Karpas-422 (cell line): ENCODE measurements at regions not wholly inside any gene's neighbourhood (a gene's known extent, or its start where the extent isn't known, plus 50 kb on each side); places are given as distances from the start of the nearest gene placed in this dataset.

Experiments used
- DNase-seq: peaks from one replicate; pipeline ENCODE4 v3.0.0-alpha.2; 2015
- H2AFZ ChIP-seq: fragments of 200-600 bp; sonication (generic); 2 replicates; pipeline ENCODE4 v1.6.1; 2014; ENCODE audit warnings: antibody characterized with exemption, low read length, mixed read lengths
- H3K27ac ChIP-seq: fragments of 200-600 bp; sonication (generic); 2 replicates; pipeline ENCODE4 v1.5.1; 2014; ENCODE audit warnings: mild to moderate bottlenecking, low read length, moderate library complexity
- H3K27me3 ChIP-seq: fragments of 200-600 bp; sonication (generic); 2 replicates; pipeline ENCODE4 v1.6.1; 2014; ENCODE audit warnings: low read length, mixed read lengths
- H3K36me3 ChIP-seq: fragments of 200-600 bp; sonication (generic); 2 replicates; pipeline ENCODE4 v1.6.1; 2014; ENCODE audit warnings: low read length, mixed read lengths; ENCODE audit not compliant: insufficient read depth
- H3K4me1 ChIP-seq: fragments of 200-600 bp; sonication (generic); 2 replicates; pipeline ENCODE4 v1.6.1; 2014; ENCODE audit warnings: mild to moderate bottlenecking, low read length, mixed read lengths
- H3K4me2 ChIP-seq: fragments of 200-600 bp; sonication (generic); 2 replicates; pipeline ENCODE4 v1.6.1; 2014; ENCODE audit warnings: low read length, low read depth, mild to moderate bottlenecking; ENCODE audit not compliant: poor library complexity, severe bottlenecking
- H3K4me3 ChIP-seq: fragments of 200-600 bp; sonication (generic); 2 replicates; pipeline ENCODE4 v1.5.1; 2014; ENCODE audit warnings: mild to moderate bottlenecking, antibody characterized with exemption, low read length, mixed read lengths
- H3K79me2 ChIP-seq: fragments of 200-600 bp; sonication (generic); 2 replicates; pipeline ENCODE4 v1.6.1; 2014; ENCODE audit warnings: mild to moderate bottlenecking, low read length, mixed read lengths
- H3K9ac ChIP-seq: fragments of 200-600 bp; sonication (generic); 2 replicates; pipeline ENCODE4 v1.6.0; 2014; ENCODE audit warnings: low read length
- H3K9me2 ChIP-seq: fragments of 200-600 bp; sonication (generic), shearing (Covaris generic); replicated peaks from 2 replicates; pipeline ENCODE4 v1.6.0; 2014; ENCODE audit warnings: mild to moderate bottlenecking, low read length, moderate library complexity; ENCODE audit not compliant: insufficient read depth
- H3K9me3 ChIP-seq: fragments of 300-700, 200-600 bp; sonication (generic); 2 replicates; pipeline ENCODE4 v1.6.1; 2014; ENCODE audit warnings: low read length, mixed read lengths
- H4K20me1 ChIP-seq: fragments of 200-600 bp; sonication (generic); 2 replicates; pipeline ENCODE4 v1.6.1; 2014; ENCODE audit warnings: mild to moderate bottlenecking, antibody characterized with exemption, low read length, low read depth; ENCODE audit not compliant: insufficient read depth

GRCh38 chr19:28456708-28457320 is 756.1 kb downstream of the UQCRFS1 start:
- H3K79me2 ChIP-seq = no peaks in the 10 kb centered on the region

GRCh38 chr19:28456252-28456651 is 756.7 kb downstream of the UQCRFS1 start:
- H3K4me1 ChIP-seq = no peaks in the 10 kb centered on the region
- no peak overlapping the region for H3K9ac ChIP-seq
- no peaks in the 10 kb centered on the region for H3K79me2 ChIP-seq
- no peak overlapping the region for H3K27ac ChIP-seq
- DNase-seq = no peak
- H3K4me2 ChIP-seq = no peak overlapping the region
- no peak overlapping the region for H3K4me3 ChIP-seq
- H3K36me3 ChIP-seq = no peaks in the 10 kb centered on the region
- no peaks in the 10 kb centered on the region for H4K20me1 ChIP-seq
- H3K9me3 ChIP-seq = no peaks in the 10 kb centered on the region
- H3K9me2 ChIP-seq = no peaks in the 10 kb centered on the region
- H3K27me3 ChIP-seq = no peaks in the 10 kb centered on the region
- H2AFZ ChIP-seq = no peak overlapping the region

More at GRCh38 chr19:28456708-28457320, 756.1 kb downstream of the UQCRFS1 start:
- H3K4me2 ChIP-seq = no peak overlapping the region
- no peaks in the 10 kb centered on the region for H3K4me1 ChIP-seq
- no peak overlapping the region for H3K9ac ChIP-seq
- H3K27ac ChIP-seq = no peak overlapping the region
- no peak overlapping the region for H2AFZ ChIP-seq
- H4K20me1 ChIP-seq = no peaks in the 10 kb centered on the region
- no peaks in the 10 kb centered on the region for H3K9me3 ChIP-seq
- no peaks in the 10 kb centered on the region for H3K27me3 ChIP-seq
- DNase-seq = no peak
- H3K9me2 ChIP-seq = no peaks in the 10 kb centered on the region
- no peaks in the 10 kb centered on the region for H3K36me3 ChIP-seq
- no peak overlapping the region for H3K4me3 ChIP-seq

GRCh38 chr19:28454083-28454482 is 758.9 kb downstream of the UQCRFS1 start:
- Histone ChIP-seq H2AFZ (no peak overlapping the region), H3K27me3 (no peaks in the 10 kb centered on the region), H3K4me3 (no peak overlapping the region), H3K79me2 (no peaks in the 10 kb centered on the region), H3K9ac (no peak overlapping the region), H4K20me1 (no peaks in the 10 kb centered on the region), H3K9me3 (no peaks in the 10 kb centered on the region), H3K27ac (no peak overlapping the region), H3K4me2 (no peak overlapping the region), H3K36me3 (no peaks in the 10 kb centered on the region), H3K4me1 (no peaks in the 10 kb centered on the region), H3K9me2 (no peaks in the 10 kb centered on the region)
- DNase-seq = no peak

GRCh38 chr19:28453420-28453819 is 759.5 kb downstream of the UQCRFS1 start:
- DNase-seq = no peak
- Histone ChIP-seq H3K4me2 (no peak overlapping the region), H3K9me2 (no peaks in the 10 kb centered on the region), H3K4me3 (no peak overlapping the region), H4K20me1 (no peaks in the 10 kb centered on the region), H2AFZ (no peak overlapping the region), H3K9ac (no peak overlapping the region), H3K4me1 (no peaks in the 10 kb centered on the region), H3K9me3 (no peaks in the 10 kb centered on the region), H3K79me2 (no peaks in the 10 kb centered on the region), H3K36me3 (no peaks in the 10 kb centered on the region), H3K27me3 (no peaks in the 10 kb centered on the region), H3K27ac (no peak overlapping the region)

- H4K20me1 ChIP-seq = no peaks in the 10 kb centered on the region
- H3K79me2 ChIP-seq = no peaks in the 10 kb centered on the region
- H3K27ac ChIP-seq = no peak overlapping the region
- H3K4me3 ChIP-seq = no peak overlapping the region
- no peaks in the 10 kb centered on the region for H3K9me2 ChIP-seq
- no peaks in the 10 kb centered on the region for H3K4me1 ChIP-seq
- H2AFZ ChIP-seq = no peak overlapping the region
- DNase-seq = no peak
- H3K4me2 ChIP-seq = no peak overlapping the region
- no peaks in the 10 kb centered on the region for H3K36me3 ChIP-seq
- H3K27me3 ChIP-seq = no peaks in the 10 kb centered on the region
- no peaks in the 10 kb centered on the region for H3K9me3 ChIP-seq
- no peak overlapping the region for H3K9ac ChIP-seq
Observed at GRCh38 chr19:28449803-28450202, 763.1 kb downstream of the UQCRFS1 start.

GRCh38 chr19:28446511-28446910 is 766.4 kb downstream of the UQCRFS1 start:
- Histone ChIP-seq H3K27ac (no peak overlapping the region), H3K79me2 (no peaks in the 10 kb centered on the region), H3K4me3 (no peak overlapping the region), H3K4me2 (no peak overlapping the region), H2AFZ (no peak overlapping the region), H3K4me1 (no peaks in the 10 kb centered on the region), H3K9ac (no peak overlapping the region), H4K20me1 (no peaks in the 10 kb centered on the region), H3K36me3 (no peaks in the 10 kb centered on the region), H3K9me2 (no peaks in the 10 kb centered on the region), H3K9me3 (no peaks in the 10 kb centered on the region), H3K27me3 (no peaks in the 10 kb centered on the region)
- no peak for DNase-seq

GRCh38 chr19:28445826-28446225 is 767.1 kb downstream of the UQCRFS1 start:
- Histone ChIP-seq H3K27me3 (no peaks in the 10 kb centered on the region), H3K9ac (no peak overlapping the region), H3K4me2 (no peak overlapping the region), H3K9me2 (no peaks in the 10 kb centered on the region), H4K20me1 (no peaks in the 10 kb centered on the region), H3K4me3 (no peak overlapping the region), H2AFZ (no peak overlapping the region), H3K9me3 (no peaks in the 10 kb centered on the region), H3K4me1 (no peaks in the 10 kb centered on the region), H3K27ac (no peak overlapping the region), H3K79me2 (no peaks in the 10 kb centered on the region), H3K36me3 (no peaks in the 10 kb centered on the region)
- DNase-seq = no peak

GRCh38 chr19:28444362-28444761 is 768.6 kb downstream of the UQCRFS1 start:
- no peaks in the 10 kb centered on the region for H3K4me1 ChIP-seq
- H3K9me3 ChIP-seq = no peaks in the 10 kb centered on the region
- H3K36me3 ChIP-seq = no peaks in the 10 kb centered on the region
- H3K27ac ChIP-seq = no peak overlapping the region
- H3K4me3 ChIP-seq = no peak overlapping the region
- H2AFZ ChIP-seq = no peak overlapping the region
- no peaks in the 10 kb centered on the region for H3K27me3 ChIP-seq
- no peak overlapping the region for H3K4me2 ChIP-seq
- no peak for DNase-seq
- no peak overlapping the region for H3K9ac ChIP-seq
- H3K79me2 ChIP-seq = no peaks in the 10 kb centered on the region
- H3K9me2 ChIP-seq = no peaks in the 10 kb centered on the region
- no peaks in the 10 kb centered on the region for H4K20me1 ChIP-seq

- H3K4me2 ChIP-seq = no peak overlapping the region
- H4K20me1 ChIP-seq = no peaks in the 10 kb centered on the region
- no peak overlapping the region for H2AFZ ChIP-seq
- H3K79me2 ChIP-seq = no peaks in the 10 kb centered on the region
- no peak overlapping the region for H3K4me3 ChIP-seq
- H3K9me3 ChIP-seq = no peaks in the 10 kb centered on the region
- H3K27ac ChIP-seq = no peak overlapping the region
- H3K9me2 ChIP-seq = no peaks in the 10 kb centered on the region
- no peak overlapping the region for H3K9ac ChIP-seq
- no peak for DNase-seq
- no peaks in the 10 kb centered on the region for H3K36me3 ChIP-seq
- no peaks in the 10 kb centered on the region for H3K4me1 ChIP-seq
- H3K27me3 ChIP-seq = no peaks in the 10 kb centered on the region
Observed at GRCh38 chr19:28443361-28443760, 769.6 kb downstream of the UQCRFS1 start.
